ENCODE measurements at regions not wholly inside any gene's neighbourhood (a gene's known extent, or its start where the extent isn't known, plus 50 kb on each side); places are given as distances from the start of the nearest gene placed in this dataset.
"Not testable (repeated sequence)": the region's sequence is repeated elsewhere in the genome, so short reads cannot be mapped to it uniquely, and the experiment has no call there.

DNA sequence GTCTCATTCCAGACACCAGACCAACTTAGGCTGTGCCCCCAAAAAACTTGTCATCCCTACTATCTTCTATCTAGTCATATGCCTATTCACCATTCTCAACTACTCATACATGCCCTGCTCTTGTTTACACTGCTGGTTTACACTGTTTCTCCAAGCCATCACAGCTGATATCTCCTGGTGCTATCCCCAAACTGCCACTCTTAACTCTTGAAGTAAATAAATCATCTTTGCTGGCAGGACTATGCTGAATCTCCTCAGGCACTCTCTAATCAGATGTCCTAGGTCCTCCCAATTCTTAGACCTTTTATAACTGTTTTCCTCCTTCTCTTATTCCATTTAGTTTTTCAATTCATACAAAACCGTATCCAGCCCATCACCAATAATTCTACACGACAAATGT lies 81.9 kb downstream of the EBNA1BP2 start:
- H3K27ac ChIP-seq; H3K4me3 ChIP-seq; H3K27me3 ChIP-seq; H3K9me3 ChIP-seq; H3K4me1 ChIP-seq; H3K36me3 ChIP-seq; intact Hi-C loops (cut with DNase I); DNase-seq: not testable (repeated sequence)
- WGBS, 2 donors: 85 to 87% methylated on average over 2 of the region's 2 CpGs

- WGBS, 2 donors: 94 to 96% methylated on average over 1 of the region's 1 CpG
- Histone ChIP-seq H3K4me1 (no peaks in the 10 kb centered on the region), H3K36me3 (no peaks in the 10 kb centered on the region), H3K27ac (no peak overlapping the region), H3K4me3 (no peak overlapping the region), H3K9me3 (no peaks in the 10 kb centered on the region), H3K27me3 (no peaks in the 10 kb centered on the region)
- TF ChIP-seq POLR2AphosphoS5 (IDR thresholded peaks at IDR 0.05) (no peak), EP300 (IDR thresholded peaks at IDR 0.05) (no peak), POLR2A (IDR thresholded peaks at IDR 0.05) (no peak), CTCF (IDR thresholded peaks at IDR 0.05) (no peak)
- intact Hi-C loops (cut with DNase I): no loop called here
- DNase-seq: no peak
These were observed 88.7 kb downstream of the EBNA1BP2 start for GRCh38 chr1:43083375-43083891.

GRCh38 chr1:43082740-43083139 lies 89.3 kb downstream of the EBNA1BP2 start:
- no peak overlapping the region for H3K27ac ChIP-seq
- DNase-seq: no peak
- no peaks in the 10 kb centered on the region for H3K36me3 ChIP-seq
- 81 to 83% methylated on average over 6 of the region's 6 CpGs for WGBS, 2 donors
- intact Hi-C loops (cut with DNase I): no loop called here
- no peaks in the 10 kb centered on the region for H3K4me1 ChIP-seq
- no peaks in the 10 kb centered on the region for H3K9me3 ChIP-seq
- H3K27me3 ChIP-seq: no peaks in the 10 kb centered on the region
- no peak overlapping the region for H3K4me3 ChIP-seq
- no peak for TF ChIP-seq EP300 (IDR thresholded peaks at IDR 0.05)
- no peak for TF ChIP-seq POLR2A (IDR thresholded peaks at IDR 0.05)
- no peak for TF ChIP-seq POLR2AphosphoS5 (IDR thresholded peaks at IDR 0.05)
- no peak for TF ChIP-seq CTCF (IDR thresholded peaks at IDR 0.05)

GRCh38 chr1:43077273-43077672 lies 94.8 kb downstream of the EBNA1BP2 start:
- WGBS, 2 donors: 39 to 64% methylated on average over 6 of the region's 6 CpGs
- Histone ChIP-seq H3K9me3 (no peaks in the 10 kb centered on the region), H3K27me3 (no peaks in the 10 kb centered on the region), H3K4me3 (no peak overlapping the region), H3K36me3 (no peaks in the 10 kb centered on the region), H3K4me1 (no peaks in the 10 kb centered on the region), H3K27ac (no peak overlapping the region)
- TF ChIP-seq POLR2A (IDR thresholded peaks at IDR 0.05) (no peak), CTCF (IDR thresholded peaks at IDR 0.05) (no peak)
- DNase-seq: no peak
- intact Hi-C loops (cut with DNase I): no loop called here

DNA sequence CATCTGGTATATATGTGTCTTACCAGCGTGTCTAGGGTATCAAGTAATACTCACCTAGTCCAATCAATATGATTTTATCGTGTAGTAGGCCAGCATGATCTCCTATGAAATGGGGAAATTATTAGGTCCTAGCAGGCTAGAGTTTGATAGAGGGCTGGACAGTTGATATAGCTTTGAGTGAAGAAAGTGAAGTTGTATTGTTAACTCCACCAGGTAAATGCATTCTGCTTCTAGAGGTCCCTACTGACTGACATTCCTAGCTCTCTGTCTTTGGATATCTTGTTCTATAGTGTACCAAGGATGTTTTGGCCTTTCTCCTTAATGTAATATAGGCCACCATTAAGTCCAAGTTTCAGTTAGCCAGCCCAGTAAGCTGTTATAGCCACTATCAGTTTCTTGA lies 97.4 kb downstream of the EBNA1BP2 start:
- Histone ChIP-seq H3K36me3 (no peaks in the 10 kb centered on the region), H3K4me3 (no peak overlapping the region), H3K9me3 (no peaks in the 10 kb centered on the region), H3K27ac (no peak overlapping the region), H3K27me3 (no peaks in the 10 kb centered on the region), H3K4me1 (peaks cover 0 to 4% (median 3%) of the 10 kb centered on the region in 4 donors)
- intact Hi-C loops (cut with DNase I): loop anchor here (5.0 kb wide), 2 partner anchors 102 to 307 kb away; partner anchors contain the start of genes C1orf50 and P3H1
- WGBS, 2 donors: 92 to 94% methylated on average over 2 of the region's 2 CpGs
- no peak for DNase-seq
- TF ChIP-seq CTCF (IDR thresholded peaks at IDR 0.05) (no peak), EP300 (IDR thresholded peaks at IDR 0.05) (no peak), POLR2A (IDR thresholded peaks at IDR 0.05) (no peak), POLR2AphosphoS5 (IDR thresholded peaks at IDR 0.05) (no peak)
